ENCODE measurements at regions not wholly inside any gene's neighbourhood (a gene's known extent, or its start where the extent isn't known, plus 50 kb on each side); places are given as distances from the start of the nearest gene placed in this dataset.
"Not testable (repeated sequence)": the region's sequence is repeated elsewhere in the genome, so short reads cannot be mapped to it uniquely, and the experiment has no call there.

GRCh38 chr6:112936079-112936472 lies 588.9 kb downstream of the RFPL4B start:
- DNase-seq: no peak
- no peak for TF ChIP-seq CTCF (IDR thresholded peaks at IDR 0.05)
- intact Hi-C loops (cut with DNase I; ENCODE audit: low total_unique reads): no loop called here
- H3K4me1 ChIP-seq: peaks cover 0 to 9% (median 2%) of the 10 kb centered on the region in 4 donors
- no peaks in the 10 kb centered on the region for H3K27me3 ChIP-seq
- H3K36me3 ChIP-seq: no peaks in the 10 kb centered on the region
- no peak overlapping the region for H3K4me3 ChIP-seq
- H3K9me3 ChIP-seq: no peaks in the 10 kb centered on the region
- H3K27ac ChIP-seq: no peak overlapping the region

- TF ChIP-seq CTCF (IDR thresholded peaks at IDR 0.05): no peak
- DNase-seq: no peak
- Histone ChIP-seq H3K27me3 (no peaks in the 10 kb centered on the region), H3K27ac (no peak overlapping the region), H3K36me3 (no peaks in the 10 kb centered on the region), H3K4me1 (peaks cover 0 to 13% (median 2%) of the 10 kb centered on the region in 4 donors), H3K9me3 (no peaks in the 10 kb centered on the region), H3K4me3 (no peak overlapping the region)
- intact Hi-C loops (cut with DNase I; ENCODE audit: low total_unique reads): no loop called here
Measured at GRCh38 chr6:112936504-112936903, 589.4 kb downstream of the RFPL4B start.

- H3K9me3 ChIP-seq; DNase-seq; intact Hi-C loops (cut with DNase I; ENCODE audit: low total_unique reads); H3K27me3 ChIP-seq; H3K4me3 ChIP-seq; H3K36me3 ChIP-seq; H3K27ac ChIP-seq: not testable (repeated sequence)
- peaks cover 0 to 14% (median 0%) of the 10 kb centered on the region in 4 donors for H3K4me1 ChIP-seq
Measured at GRCh38 chr6:112937690-112938089, 590.6 kb downstream of the RFPL4B start.

- Histone ChIP-seq H3K36me3 (no peaks in the 10 kb centered on the region), H3K27ac (no peak overlapping the region), H3K9me3 (no peaks in the 10 kb centered on the region), H3K4me3 (no peak overlapping the region), H3K4me1 (peaks cover 0 to 14% (median 0%) of the 10 kb centered on the region in 4 donors), H3K27me3 (no peaks in the 10 kb centered on the region)
- intact Hi-C loops (cut with DNase I; ENCODE audit: low total_unique reads): no loop called here
- DNase-seq: no peak
- TF ChIP-seq CTCF (IDR thresholded peaks at IDR 0.05): no peak
Measured at GRCh38 chr6:112938650-112939049, 591.5 kb downstream of the RFPL4B start.

- TF ChIP-seq CTCF (IDR thresholded peaks at IDR 0.05): no peak
- no peak for DNase-seq
- no peaks in the 10 kb centered on the region for H3K36me3 ChIP-seq
- H3K27ac ChIP-seq: no peak overlapping the region
- intact Hi-C loops (cut with DNase I; ENCODE audit: low total_unique reads): no loop called here
- H3K4me3 ChIP-seq: no peak overlapping the region
- H3K9me3 ChIP-seq: no peaks in the 10 kb centered on the region
- peaks cover 0 to 14% (median 0%) of the 10 kb centered on the region in 4 donors for H3K4me1 ChIP-seq
- H3K27me3 ChIP-seq: no peaks in the 10 kb centered on the region
Measured at GRCh38 chr6:112939563-112939962, 592.4 kb downstream of the RFPL4B start.

GRCh38 chr6:112941613-112942012 lies 594.5 kb downstream of the RFPL4B start:
- H3K27me3 ChIP-seq: no peaks in the 10 kb centered on the region
- no peaks in the 10 kb centered on the region for H3K9me3 ChIP-seq
- TF ChIP-seq CTCF (IDR thresholded peaks at IDR 0.05): no peak
- no peak for DNase-seq
- no peaks in the 10 kb centered on the region for H3K36me3 ChIP-seq
- intact Hi-C loops (cut with DNase I; ENCODE audit: low total_unique reads): no loop called here
- no peak overlapping the region for H3K4me3 ChIP-seq
- peaks cover 0 to 14% (median 0%) of the 10 kb centered on the region in 4 donors for H3K4me1 ChIP-seq
- H3K27ac ChIP-seq: no peak overlapping the region

All from tibial artery (tissue), 4 donors.